ENCODE measurements at regions not wholly inside any gene's neighbourhood (a gene's known extent, or its start where the extent isn't known, plus 50 kb on each side); places are given as distances from the start of the nearest gene placed in this dataset.
A peak's percentile ranks its signal among the peaks of the same experiment; 100 is the strongest.
"Not testable (repeated sequence)": the region's sequence is repeated elsewhere in the genome, so short reads cannot be mapped to it uniquely, and the experiment has no call there.

DNA sequence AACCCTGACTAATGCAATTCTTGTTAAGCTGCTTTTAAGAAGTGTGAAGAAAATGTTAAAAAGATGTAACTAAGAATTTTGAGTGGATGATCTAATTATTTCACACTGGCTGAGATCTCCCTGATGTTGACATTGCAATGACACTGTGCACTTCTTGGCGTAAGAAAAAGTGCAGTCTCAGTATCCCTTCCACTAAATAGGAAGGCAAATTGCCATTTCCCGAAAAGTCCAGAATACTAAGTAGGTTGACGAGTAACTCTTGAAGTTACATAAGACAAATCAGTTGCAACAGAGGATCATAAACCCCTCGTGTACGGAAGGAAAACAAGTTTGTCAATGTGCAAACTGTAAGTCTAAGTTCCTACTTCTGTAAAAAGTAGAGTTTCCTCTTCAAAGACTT lies 189.9 kb downstream of the LMLN start:
- 72 to 81% (median 74%) methylated on average over 5 of the region's 5 CpGs for WGBS, 4 donors
- DNase-seq; H3K4me3 ChIP-seq; H3K9me3 ChIP-seq; H3K36me3 ChIP-seq; H3K4me1 ChIP-seq; intact Hi-C loops (cut with DNase I); H3K27me3 ChIP-seq: not testable (repeated sequence)
- ATAC-seq, result peak in 3 of 4 donors; percentile 28 to 42 (median 33)
- H3K27ac ChIP-seq, result peak overlapping the region in 1 of 12 donors; percentile 60

DNA sequence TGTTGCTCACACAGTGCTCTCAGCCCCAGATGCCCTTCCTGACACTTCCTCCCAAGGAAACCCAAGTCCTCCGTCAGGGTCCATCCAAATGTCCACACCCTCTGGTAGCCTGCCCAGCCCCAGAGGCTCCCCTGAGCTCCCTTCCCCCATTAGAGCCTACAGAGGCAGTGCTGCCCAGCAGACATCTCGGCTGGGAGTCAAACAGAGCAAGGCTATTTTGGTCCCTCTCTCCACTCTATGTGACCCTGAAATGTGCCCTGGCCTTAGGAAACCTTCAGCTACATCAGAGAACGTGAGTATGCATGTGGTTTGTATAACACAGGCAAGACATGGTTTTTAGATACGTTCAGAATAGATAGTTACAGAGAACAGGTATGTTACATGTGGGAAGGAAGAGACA lies 191.8 kb downstream of the LMLN start:
- 20 to 29% (median 22%) methylated on average over 3 to 4 of the region's 4 CpGs for WGBS, 4 donors
- DNase-seq; H3K4me3 ChIP-seq; H3K27ac ChIP-seq; H3K36me3 ChIP-seq; H3K27me3 ChIP-seq; H3K4me1 ChIP-seq; intact Hi-C loops (cut with DNase I); H3K9me3 ChIP-seq: not testable (repeated sequence)
- peak; percentile 93 to 95 (median 94) for ATAC-seq

DNA sequence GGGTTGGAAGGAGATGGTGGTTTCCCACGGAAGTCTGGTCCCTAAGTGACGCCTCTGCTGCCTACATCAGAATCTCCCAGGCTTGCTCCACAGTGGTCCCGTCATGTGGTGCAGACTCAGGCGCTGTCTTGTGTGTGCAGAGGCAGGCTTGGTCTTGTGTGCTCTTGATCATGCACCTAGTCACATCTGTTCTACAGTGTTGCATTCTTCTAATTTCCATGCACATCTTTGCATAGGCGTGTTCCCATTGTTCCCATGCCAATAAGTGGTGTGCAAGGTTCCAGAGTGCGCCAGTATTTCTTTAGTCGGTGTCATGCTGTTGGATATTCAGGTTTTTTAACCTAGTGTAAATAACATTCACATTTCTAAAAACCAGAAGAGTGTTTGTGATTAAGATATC lies 195.8 kb downstream of the LMLN start:
- 97 to 100% (median 99%) methylated on average over 2 to 4 of the region's 7 CpGs; no CpG with 5 or more reads in 1 of the 4 donors for WGBS, 4 donors
- ATAC-seq; H3K27me3 ChIP-seq; H3K36me3 ChIP-seq; H3K27ac ChIP-seq; H3K4me1 ChIP-seq; H3K9me3 ChIP-seq; DNase-seq; H3K4me3 ChIP-seq; intact Hi-C loops (cut with DNase I): not testable (repeated sequence)

DNA sequence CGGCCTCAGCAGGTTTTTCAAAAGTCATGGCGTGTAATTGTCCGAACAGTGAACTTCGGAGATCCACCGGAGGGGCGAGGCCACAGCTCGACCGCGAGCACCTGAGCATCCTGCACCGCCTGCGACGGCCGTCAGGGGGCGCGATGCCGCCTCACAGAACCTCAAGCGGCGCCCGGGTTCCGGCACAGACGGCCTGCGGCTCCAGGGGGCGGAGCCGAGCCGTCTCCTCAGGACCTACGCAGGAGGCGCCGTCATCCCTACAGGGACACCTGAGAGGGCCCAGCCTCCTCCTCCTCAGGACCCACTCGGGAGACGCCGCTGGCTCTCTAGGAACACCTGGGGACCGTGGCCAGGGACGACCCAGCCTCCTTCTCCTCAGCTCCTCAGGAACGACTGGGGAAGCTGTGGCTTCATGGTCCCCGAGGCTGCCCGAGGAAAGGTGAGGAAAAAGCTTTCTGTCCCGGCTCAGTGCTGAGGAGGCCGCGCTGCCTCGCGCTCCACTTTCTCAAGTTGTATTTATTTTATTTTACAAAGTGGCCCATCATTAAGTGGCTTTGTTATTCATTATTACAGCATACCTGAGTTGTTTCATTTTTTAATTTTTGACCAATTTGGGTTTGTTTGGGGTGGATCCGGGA lies 197.3 kb downstream of the LMLN start:
- peak in 3 of 4 donors; percentile 52 to 74 (median 68) for ATAC-seq
- DNase-seq; H3K27me3 ChIP-seq; H3K4me1 ChIP-seq; H3K9me3 ChIP-seq; H3K4me3 ChIP-seq; H3K27ac ChIP-seq; H3K36me3 ChIP-seq; intact Hi-C loops (cut with DNase I): not testable (repeated sequence)
- WGBS, 4 donors, result 12 to 46% (median 21%) methylated on average over 5 to 9 of the region's 42 CpGs; no CpG with 5 or more reads in 1 of the 4 donors

DNA sequence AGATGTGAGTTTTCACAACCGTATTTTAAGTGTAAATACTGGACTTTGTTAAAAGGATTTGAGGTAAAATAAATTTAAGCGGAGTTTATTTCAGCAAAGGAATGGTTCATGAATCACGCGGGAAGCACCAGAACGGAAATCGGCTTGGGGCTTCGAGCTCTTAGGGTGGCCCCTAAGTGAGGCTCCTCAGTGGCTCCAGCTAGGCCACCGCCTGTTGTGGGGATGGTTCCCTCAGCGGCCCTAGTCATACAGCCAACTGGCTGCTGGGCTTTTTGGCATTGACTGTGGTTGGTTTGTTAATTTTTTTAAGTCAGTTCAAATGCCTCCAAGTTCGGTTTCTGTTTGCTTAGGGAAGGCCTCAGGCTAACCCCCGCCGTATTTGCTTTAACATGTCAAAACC lies 198.0 kb downstream of the LMLN start:
- H3K27ac ChIP-seq; H3K36me3 ChIP-seq; H3K9me3 ChIP-seq; ATAC-seq; H3K4me1 ChIP-seq; H3K4me3 ChIP-seq; H3K27me3 ChIP-seq; intact Hi-C loops (cut with DNase I); DNase-seq: not testable (repeated sequence)
- 70 to 94% (median 80%) methylated on average over 7 to 9 of the region's 12 CpGs for WGBS, 4 donors

DNA sequence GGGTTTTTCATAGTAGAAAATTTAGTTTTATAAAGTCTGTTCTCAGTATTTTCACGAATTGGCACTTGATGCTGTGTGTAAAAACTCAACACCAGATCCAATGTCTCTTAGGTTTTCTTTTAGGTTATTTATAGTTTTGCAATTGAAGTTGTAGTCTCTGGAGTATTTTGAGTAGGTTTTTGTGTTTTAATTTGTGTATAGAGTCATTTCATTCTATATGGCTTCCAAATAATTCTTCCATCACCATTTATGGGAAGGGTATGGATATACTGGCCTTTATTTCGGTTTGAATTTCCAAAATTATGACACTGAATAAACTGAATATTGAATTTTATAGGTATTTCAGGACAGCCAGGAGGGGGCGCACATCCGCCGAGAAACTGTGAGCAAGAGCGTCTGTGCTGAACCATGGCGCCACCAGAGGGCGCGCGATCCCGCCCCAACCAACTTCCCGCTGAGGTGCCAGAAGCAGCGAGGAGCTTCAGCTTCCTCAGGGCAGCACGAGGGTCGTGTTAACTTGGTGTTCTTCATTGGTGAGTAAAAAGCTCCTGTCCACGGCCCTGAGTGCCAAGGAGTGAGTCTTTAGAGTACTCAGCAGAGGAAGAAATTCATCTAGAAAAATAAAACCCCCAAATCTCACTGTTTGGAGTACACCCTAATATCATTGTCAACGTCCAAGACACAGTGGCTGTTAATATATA lies 207.5 kb downstream of the LMLN start:
- H3K36me3 ChIP-seq; H3K9me3 ChIP-seq; H3K27ac ChIP-seq; ATAC-seq; intact Hi-C loops (cut with DNase I); H3K27me3 ChIP-seq; H3K4me3 ChIP-seq; H3K4me1 ChIP-seq: not testable (repeated sequence)
- TF ChIP-seq, protein P1, sequence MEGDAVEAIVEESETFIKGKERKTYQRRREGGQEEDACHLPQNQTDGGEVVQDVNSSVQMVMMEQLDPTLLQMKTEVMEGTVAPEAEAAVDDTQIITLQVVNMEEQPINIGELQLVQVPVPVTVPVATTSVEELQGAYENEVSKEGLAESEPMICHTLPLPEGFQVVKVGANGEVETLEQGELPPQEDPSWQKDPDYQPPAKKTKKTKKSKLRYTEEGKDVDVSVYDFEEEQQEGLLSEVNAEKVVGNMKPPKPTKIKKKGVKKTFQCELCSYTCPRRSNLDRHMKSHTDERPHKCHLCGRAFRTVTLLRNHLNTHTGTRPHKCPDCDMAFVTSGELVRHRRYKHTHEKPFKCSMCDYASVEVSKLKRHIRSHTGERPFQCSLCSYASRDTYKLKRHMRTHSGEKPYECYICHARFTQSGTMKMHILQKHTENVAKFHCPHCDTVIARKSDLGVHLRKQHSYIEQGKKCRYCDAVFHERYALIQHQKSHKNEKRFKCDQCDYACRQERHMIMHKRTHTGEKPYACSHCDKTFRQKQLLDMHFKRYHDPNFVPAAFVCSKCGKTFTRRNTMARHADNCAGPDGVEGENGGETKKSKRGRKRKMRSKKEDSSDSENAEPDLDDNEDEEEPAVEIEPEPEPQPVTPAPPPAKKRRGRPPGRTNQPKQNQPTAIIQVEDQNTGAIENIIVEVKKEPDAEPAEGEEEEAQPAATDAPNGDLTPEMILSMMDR (IDR thresholded peaks at IDR 0.05), result peak; percentile 46 to 92 (median 78)
- DNase-seq, result peak; percentile 33 to 89 (median 79)
- 2 to 22% (median 4%) methylated on average over 8 to 14 of the region's 17 CpGs for WGBS, 4 donors

DNA sequence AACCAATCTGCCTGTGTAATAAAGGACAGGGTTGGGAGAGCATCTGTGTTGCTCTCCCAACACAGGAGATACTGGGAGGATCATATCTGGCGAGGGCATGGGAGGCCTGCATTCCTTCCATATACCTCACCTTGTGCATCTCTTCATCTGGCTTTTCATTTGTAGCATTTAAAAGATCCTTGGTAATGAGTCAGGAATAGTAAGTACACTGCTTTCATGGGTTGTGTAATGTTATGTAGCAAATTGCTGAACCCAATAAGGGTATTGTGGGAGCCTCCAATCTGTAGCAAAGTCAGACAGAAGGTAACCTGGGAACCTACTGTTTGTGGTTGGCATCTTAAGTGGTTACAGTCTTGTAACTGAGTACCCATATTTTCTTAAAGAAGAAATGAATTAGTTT lies 210.8 kb downstream of the LMLN start:
- H3K4me3 ChIP-seq; ATAC-seq; intact Hi-C loops (cut with DNase I); H3K9me3 ChIP-seq; H3K27ac ChIP-seq; DNase-seq; H3K36me3 ChIP-seq; H3K27me3 ChIP-seq; H3K4me1 ChIP-seq: not testable (repeated sequence)
- 33 to 80% (median 43%) methylated on average over 1 of the region's 1 CpG; no CpG with 5 or more reads in 1 of the 4 donors for WGBS, 4 donors

DNA sequence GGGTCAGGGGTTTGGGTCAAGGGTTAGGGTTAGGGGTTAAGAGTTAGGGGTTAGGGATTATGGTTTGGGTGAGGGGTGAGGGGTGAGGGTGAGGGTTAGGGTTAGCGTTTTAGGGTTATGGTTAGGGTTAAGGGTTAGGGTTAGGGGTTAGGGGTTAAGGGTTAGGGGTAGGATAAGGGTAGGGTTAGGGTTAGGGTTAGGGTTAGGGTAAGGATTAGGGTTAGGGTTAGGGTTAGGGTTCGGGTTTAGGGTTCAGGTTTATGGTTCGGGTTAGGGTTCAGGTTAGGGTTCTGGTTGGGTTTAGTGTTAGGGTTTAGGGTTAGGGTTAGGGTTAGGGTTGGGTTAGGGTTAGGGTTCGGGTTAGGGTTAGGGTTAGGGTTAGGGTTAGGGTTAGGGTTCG lies 213.1 kb downstream of the LMLN start:
- intact Hi-C loops (cut with DNase I); H3K27me3 ChIP-seq; H3K36me3 ChIP-seq; H3K4me1 ChIP-seq; H3K9me3 ChIP-seq; H3K27ac ChIP-seq; DNase-seq; ATAC-seq; H3K4me3 ChIP-seq: not testable (repeated sequence)
- WGBS, 4 donors, result 76 to 86% (median 85%) methylated on average over 5 of the region's 5 CpGs

DNA sequence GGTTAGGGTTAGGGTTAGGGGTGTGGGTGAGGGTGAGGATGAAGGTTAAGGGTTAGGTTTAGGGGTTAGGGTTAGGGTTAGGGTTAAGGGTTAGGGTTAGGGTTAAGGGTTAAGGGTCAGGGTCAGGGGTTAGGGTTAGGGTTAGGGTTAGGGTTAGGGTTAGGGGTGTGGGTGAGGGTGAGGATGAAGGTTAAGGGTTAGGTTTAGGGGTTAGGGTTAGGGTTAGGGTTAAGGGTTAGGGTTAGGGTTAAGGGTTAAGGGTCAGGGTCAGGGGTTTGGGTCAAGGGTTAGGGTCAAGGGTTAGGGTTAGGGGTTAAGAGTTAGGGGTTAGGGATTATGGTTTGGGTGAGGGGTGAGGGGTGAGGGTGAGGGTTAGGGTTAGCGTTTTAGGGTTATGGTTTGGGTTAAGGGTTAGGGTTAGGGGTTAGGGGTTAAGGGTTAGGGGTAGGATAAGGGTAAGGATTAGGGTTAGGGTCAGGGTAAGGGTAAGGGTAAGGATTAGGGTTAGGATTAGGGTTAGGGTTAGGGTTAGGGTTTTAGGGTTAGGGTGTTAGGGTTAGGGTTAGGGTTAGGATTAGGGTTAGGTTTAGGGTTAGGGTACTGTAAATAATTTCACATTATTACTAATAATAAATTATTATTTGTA lies 214.0 kb downstream of the LMLN start:
- H3K27me3 ChIP-seq; intact Hi-C loops (cut with DNase I); DNase-seq; H3K9me3 ChIP-seq; ATAC-seq; H3K27ac ChIP-seq; H3K4me1 ChIP-seq; H3K36me3 ChIP-seq; H3K4me3 ChIP-seq: not testable (repeated sequence)
- 71 to 92% (median 82%) methylated on average over 1 of the region's 1 CpG; no CpG with 5 or more reads in 1 of the 4 donors for WGBS, 4 donors
